NT2/D1 (cell line): ENCODE measurements at regions not wholly inside any gene's neighbourhood (a gene's known extent, or its start where the extent isn't known, plus 50 kb on each side); places are given as distances from the start of the nearest gene placed in this dataset.

ENCODE experiments used
- YY1 ChIP-seq: IDR thresholded peaks from 2 replicates; pipeline ENCODE4 v1.6.1; 2011; ENCODE audit not compliant: insufficient read length, insufficient read depth
- ZNF274 ChIP-seq: IDR thresholded peaks from 2 replicates; pipeline ENCODE4 v1.6.1; 2011; ENCODE audit warnings: mild to moderate bottlenecking, low read depth, low read length

- TF ChIP-seq ZNF274 (no peak), YY1 (no peak)
Observed at GRCh38 chr16:82395212-82395611, 225.2 kb upstream of the MPHOSPH6 start.
